Caco-2 (cell line): ENCODE measurements at regions not wholly inside any gene's neighbourhood (a gene's known extent, or its start where the extent isn't known, plus 50 kb on each side); places are given as distances from the start of the nearest gene placed in this dataset.

Experiments
- BruUV-seq: library from RNA; stranded (reverse); fragments of 400-500 nt; replicated peaks from 2 replicates; lab custom pipeline; 2021; lab: Mats Ljungman, UMichigan
- CTCF ChIA-PET: fragments of 300-600 bp; sonication (Branson Sonifier 250); formaldehyde crosslinking; loops from one replicate; lab custom pipeline; 2022; ENCODE audit warnings: antibody characterized with exemption; lab: Charles Lee
- POLR2A ChIA-PET: fragments of 300-600 bp; sonication (Branson Sonifier 250); formaldehyde crosslinking; loops from one replicate; lab custom pipeline; 2022; ENCODE audit warnings: antibody characterized with exemption; lab: Charles Lee
- DNase-seq, 2 experiments: peaks; one replicate each; pipeline versions ENCODE4 v3.0.0 to v3.0.0-alpha.2; 2020 to 2022
- H3K27me3 ChIP-seq: replicated peaks from 2 replicates; pipeline ENCODE4 v1.6.0; 2011; ENCODE audit warnings: low read length; ENCODE audit not compliant: control insufficient read depth, insufficient read depth
- H3K36me3 ChIP-seq: 2 replicates; pipeline ENCODE4 v1.5.1; 2011; ENCODE audit warnings: low read length; ENCODE audit not compliant: control insufficient read depth, insufficient read depth
- H3K4me1 ChIP-seq: fragments of 250-450 bp; sonication (Bioruptor Pico); 2 replicates; pipeline ENCODE4 v1.5.1; 2020; ENCODE audit warnings: mild to moderate bottlenecking
- H3K4me3 ChIP-seq: 2 replicates; pipeline ENCODE4 v1.5.1; 2011; ENCODE audit warnings: low read depth, mild to moderate bottlenecking, control low read depth, low read length
- H3K9me3 ChIP-seq: fragments of 250-450 bp; sonication (Bioruptor Pico); 2 replicates; pipeline ENCODE4 v1.5.1; 2020; ENCODE audit warnings: mild to moderate bottlenecking, moderate library complexity
- H3K27ac Mint-ChIP-seq: one replicate; pipeline ENCODE4 v1.8.0; 2022; ENCODE audit warnings: mixed read lengths; ENCODE audit not compliant: unreplicated experiment
- H3K27me3 Mint-ChIP-seq: one replicate; pipeline ENCODE4 v1.8.0; 2022; ENCODE audit warnings: mixed read lengths; ENCODE audit not compliant: insufficient read depth, unreplicated experiment
- H3K36me3 Mint-ChIP-seq: one replicate; pipeline ENCODE4 v1.8.0; 2022; ENCODE audit warnings: mild to moderate bottlenecking, mixed read lengths; ENCODE audit not compliant: insufficient read depth, unreplicated experiment
- H3K4me1 Mint-ChIP-seq: one replicate; pipeline ENCODE4 v1.8.0; 2022; ENCODE audit warnings: low read depth, mixed read lengths; ENCODE audit not compliant: unreplicated experiment
- H3K4me3 Mint-ChIP-seq: one replicate; pipeline ENCODE4 v1.8.0; 2022; ENCODE audit warnings: mild to moderate bottlenecking, moderate library complexity, mixed read lengths; ENCODE audit not compliant: unreplicated experiment
- H3K9me3 Mint-ChIP-seq: one replicate; pipeline ENCODE4 v1.8.0; 2022; ENCODE audit warnings: mixed read lengths; ENCODE audit not compliant: unreplicated experiment
- CTCF ChIP-seq, 2 experiments: fragments of 200-600 bp in 1 of 2; IDR thresholded peaks; 1 replicate in 1 of 2; 2 replicates in 1 of 2; pipeline versions ENCODE4 v1.5.1 to v1.8.0; 2011 to 2022; ENCODE audit warnings: antibody characterized with exemption in 1 of 2, control low read depth in 1 of 2, inconsistent platforms in 1 of 2, low read depth in 1 of 2, low read length in 1 of 2, mild to moderate bottlenecking in 1 of 2, moderate library complexity in 1 of 2; ENCODE audit not compliant: insufficient read depth in 1 of 2, severe bottlenecking in 1 of 2, unreplicated experiment in 1 of 2
- intact Hi-C: fragments of 100-400 bp; cut with micrococcal nuclease; formaldehyde crosslinking; loops from one replicate; pipeline ENCODE4 v1.10.0; 2022; ENCODE audit not compliant: unreplicated experiment

GRCh38 chr17:77782201-77782600 lies 176.3 kb upstream of the TNRC6C start:
- Histone ChIP-seq H3K36me3 (no peaks in the 10 kb centered on the region), H3K27me3 (no peaks in the 10 kb centered on the region; the same call in none of the 2 replicates), H3K4me3 (no peak overlapping the region), H3K9me3 (no peaks in the 10 kb centered on the region), H3K4me1 (no peaks in the 10 kb centered on the region)
- no peaks in the 10 kb centered on the region for H3K4me1 Mint-ChIP-seq
- intact Hi-C loops, result no loop called here
- CTCF ChIA-PET, result interaction anchor here (0.6 kb wide), 1 partner anchor 176 kb away, joined by 5 read pairs; the partner anchor contains the start of gene TNRC6C
- POLR2A ChIA-PET, result no interaction called here
- no TSS peak for BruUV-seq
- no peaks in the 10 kb centered on the region for H3K36me3 Mint-ChIP-seq
- no peak overlapping the region for H3K4me3 Mint-ChIP-seq
- no peaks in the 10 kb centered on the region for H3K9me3 Mint-ChIP-seq
- no peak for TF ChIP-seq CTCF (IDR thresholded peaks at IDR 0.05; ENCODE audit: insufficient read depth in 1 of 2, low read depth in 1 of 2, low read length in 1 of 2, severe bottlenecking in 1 of 2, unreplicated experiment in 1 of 2)
- H3K27ac Mint-ChIP-seq, result no peak overlapping the region
- DNase-seq, result no peak
- peaks cover 24% of the 10 kb centered on the region for H3K27me3 Mint-ChIP-seq

GRCh38 chr17:77782611-77783010 lies 175.9 kb upstream of the TNRC6C start:
- no peaks in the 10 kb centered on the region for H3K36me3 ChIP-seq
- Mint-ChIP-seq H3K4me3 (no peak overlapping the region), H3K27ac (no peak overlapping the region), H3K27me3 (peaks cover 28% of the 10 kb centered on the region), H3K36me3 (peaks cover 2% of the 10 kb centered on the region), H3K9me3 (no peaks in the 10 kb centered on the region), H3K4me1 (no peaks in the 10 kb centered on the region)
- no TSS peak for BruUV-seq
- H3K9me3 ChIP-seq, result no peaks in the 10 kb centered on the region
- H3K4me3 ChIP-seq, result no peak overlapping the region
- CTCF ChIA-PET, result interaction anchor here (0.6 kb wide), 1 partner anchor 176 kb away, joined by 5 read pairs; the partner anchor contains the start of gene TNRC6C
- no peaks in the 10 kb centered on the region for H3K4me1 ChIP-seq
- TF ChIP-seq CTCF (IDR thresholded peaks at IDR 0.05; ENCODE audit: insufficient read depth in 1 of 2, low read depth in 1 of 2, low read length in 1 of 2, severe bottlenecking in 1 of 2, unreplicated experiment in 1 of 2), result no peak
- POLR2A ChIA-PET, result no interaction called here
- H3K27me3 ChIP-seq, result no peaks in the 10 kb centered on the region; the same call in none of the 2 replicates
- no peak for DNase-seq
- intact Hi-C loops, result no loop called here

- H3K4me1 Mint-ChIP-seq, result no peaks in the 10 kb centered on the region
Observed at GRCh38 chr17:77783991-77784820, 174.3 kb upstream of the TNRC6C start.

More at GRCh38 chr17:77783991-77784820, 174.3 kb upstream of the TNRC6C start:
- H3K36me3 Mint-ChIP-seq, result peaks cover 4% of the 10 kb centered on the region
- Histone ChIP-seq H3K9me3 (no peaks in the 10 kb centered on the region), H3K4me1 (no peaks in the 10 kb centered on the region), H3K27me3 (no peaks in the 10 kb centered on the region; the same call in none of the 2 replicates), H3K36me3 (no peaks in the 10 kb centered on the region), H3K4me3 (no peak overlapping the region)
- ChIA-PET POLR2A (no interaction called here), CTCF (no interaction called here)
- intact Hi-C loops, result no loop called here
- DNase-seq, result no peak
- BruUV-seq, result no TSS peak
- H3K9me3 Mint-ChIP-seq, result no peaks in the 10 kb centered on the region
- TF ChIP-seq CTCF (IDR thresholded peaks at IDR 0.05; ENCODE audit: insufficient read depth in 1 of 2, low read depth in 1 of 2, low read length in 1 of 2, severe bottlenecking in 1 of 2, unreplicated experiment in 1 of 2), result no peak
- H3K27me3 Mint-ChIP-seq, result peaks cover 37% of the 10 kb centered on the region
- no peak overlapping the region for H3K27ac Mint-ChIP-seq
- no peak overlapping the region for H3K4me3 Mint-ChIP-seq
